Coronary artery (tissue), 2 donors: ENCODE measurements at regions not wholly inside any gene's neighbourhood (a gene's known extent, or its start where the extent isn't known, plus 50 kb on each side); places are given as distances from the start of the nearest gene placed in this dataset.
"Not testable (repeated sequence)": the region's sequence is repeated elsewhere in the genome, so short reads cannot be mapped to it uniquely, and the experiment has no call there.

ENCODE experiments used
- DNase-seq: peaks from one replicate; pipeline ENCODE4 v3.0.0-alpha.2; 2017; ENCODE audit warnings: low spot score
- H3K27ac ChIP-seq, 2 donors: fragments of 200-600 bp; sonication (generic); one replicate each; pipeline ENCODE4 v1.5.1; 2016 to 2019
- H3K4me3 ChIP-seq: fragments of 200-600 bp; sonication (generic); 2 replicates; pipeline ENCODE4 v1.5.1; 2016; ENCODE audit warnings: mild to moderate bottlenecking, moderate library complexity
- TF ChIP-seq, protein P1 (sequence below): fragments of 200-600 bp; sonication (generic); IDR thresholded peaks from one replicate; pipeline ENCODE4 v1.5.1; 2019; ENCODE audit warnings: antibody characterized with exemption

- DNase-seq, H3K4me3 ChIP-seq, H3K27ac ChIP-seq: not testable (repeated sequence)
Observed at GRCh38 chr7:135872861-135873260, 104.3 kb downstream of the MTPN start.

- Histone ChIP-seq H3K27ac (no peak overlapping the region), H3K4me3 (no peak overlapping the region)
- TF ChIP-seq, protein P1, sequence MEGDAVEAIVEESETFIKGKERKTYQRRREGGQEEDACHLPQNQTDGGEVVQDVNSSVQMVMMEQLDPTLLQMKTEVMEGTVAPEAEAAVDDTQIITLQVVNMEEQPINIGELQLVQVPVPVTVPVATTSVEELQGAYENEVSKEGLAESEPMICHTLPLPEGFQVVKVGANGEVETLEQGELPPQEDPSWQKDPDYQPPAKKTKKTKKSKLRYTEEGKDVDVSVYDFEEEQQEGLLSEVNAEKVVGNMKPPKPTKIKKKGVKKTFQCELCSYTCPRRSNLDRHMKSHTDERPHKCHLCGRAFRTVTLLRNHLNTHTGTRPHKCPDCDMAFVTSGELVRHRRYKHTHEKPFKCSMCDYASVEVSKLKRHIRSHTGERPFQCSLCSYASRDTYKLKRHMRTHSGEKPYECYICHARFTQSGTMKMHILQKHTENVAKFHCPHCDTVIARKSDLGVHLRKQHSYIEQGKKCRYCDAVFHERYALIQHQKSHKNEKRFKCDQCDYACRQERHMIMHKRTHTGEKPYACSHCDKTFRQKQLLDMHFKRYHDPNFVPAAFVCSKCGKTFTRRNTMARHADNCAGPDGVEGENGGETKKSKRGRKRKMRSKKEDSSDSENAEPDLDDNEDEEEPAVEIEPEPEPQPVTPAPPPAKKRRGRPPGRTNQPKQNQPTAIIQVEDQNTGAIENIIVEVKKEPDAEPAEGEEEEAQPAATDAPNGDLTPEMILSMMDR = no peak
- no peak for DNase-seq
Observed at GRCh38 chr7:135862586-135863340, 114.2 kb upstream of the FAM180A start.

- TF ChIP-seq, protein P1 = no peak
- no peak overlapping the region for H3K4me3 ChIP-seq
- no peak overlapping the region for H3K27ac ChIP-seq
- no peak for DNase-seq
Observed at GRCh38 chr7:135859538-135859937, 110.9 kb upstream of the FAM180A start.

DNA sequence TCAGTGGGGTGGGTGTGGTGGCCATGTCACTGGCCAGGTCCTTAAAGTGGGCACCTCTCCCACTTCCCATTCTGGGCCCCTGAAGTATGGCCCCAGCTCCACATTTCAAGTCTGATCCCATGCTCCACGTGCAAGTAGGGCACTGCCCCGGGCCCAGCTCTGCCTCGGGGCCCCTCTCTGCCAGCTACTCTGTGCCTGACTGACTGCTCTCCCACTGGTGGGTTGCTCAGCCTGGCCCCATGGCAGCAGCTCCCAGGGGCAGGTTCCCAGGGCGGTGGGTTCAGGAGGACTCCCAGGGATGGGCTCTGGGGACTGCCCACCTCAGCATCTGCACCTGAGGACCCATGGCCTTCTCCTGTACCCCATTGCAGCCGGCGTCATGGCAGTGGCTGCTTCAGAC is 110.2 kb upstream of the FAM180A start:
- DNase-seq = no peak
- H3K27ac ChIP-seq = no peak overlapping the region
- TF ChIP-seq, protein P1 = no peak

DNA sequence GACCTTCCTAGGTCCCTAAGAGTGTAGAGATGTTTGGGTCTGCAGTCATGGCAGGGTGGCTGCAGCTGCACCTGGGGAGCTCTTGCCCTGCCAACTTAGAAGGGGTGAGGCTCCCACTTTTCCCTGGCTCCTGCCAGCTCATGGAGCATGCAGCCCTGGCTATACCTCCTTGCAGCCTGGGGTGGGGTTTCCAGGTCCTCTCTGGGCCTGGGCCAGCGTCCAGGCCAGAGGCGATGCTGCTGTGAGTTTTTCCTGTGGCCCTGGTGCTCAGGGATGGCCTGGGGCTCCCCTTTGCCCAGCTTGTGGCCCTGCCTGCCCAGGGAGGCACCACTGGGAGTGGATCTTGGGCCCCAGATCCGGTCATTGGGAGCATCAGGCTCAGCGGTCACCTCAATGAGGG is 109.8 kb upstream of the FAM180A start:
- no peak overlapping the region for H3K4me3 ChIP-seq
- H3K27ac ChIP-seq = no peak overlapping the region
- DNase-seq = no peak
- TF ChIP-seq, protein P1 = no peak

More for the DNA sequence above, 110.2 kb upstream of the FAM180A start:
- H3K4me3 ChIP-seq = no peak overlapping the region

DNA sequence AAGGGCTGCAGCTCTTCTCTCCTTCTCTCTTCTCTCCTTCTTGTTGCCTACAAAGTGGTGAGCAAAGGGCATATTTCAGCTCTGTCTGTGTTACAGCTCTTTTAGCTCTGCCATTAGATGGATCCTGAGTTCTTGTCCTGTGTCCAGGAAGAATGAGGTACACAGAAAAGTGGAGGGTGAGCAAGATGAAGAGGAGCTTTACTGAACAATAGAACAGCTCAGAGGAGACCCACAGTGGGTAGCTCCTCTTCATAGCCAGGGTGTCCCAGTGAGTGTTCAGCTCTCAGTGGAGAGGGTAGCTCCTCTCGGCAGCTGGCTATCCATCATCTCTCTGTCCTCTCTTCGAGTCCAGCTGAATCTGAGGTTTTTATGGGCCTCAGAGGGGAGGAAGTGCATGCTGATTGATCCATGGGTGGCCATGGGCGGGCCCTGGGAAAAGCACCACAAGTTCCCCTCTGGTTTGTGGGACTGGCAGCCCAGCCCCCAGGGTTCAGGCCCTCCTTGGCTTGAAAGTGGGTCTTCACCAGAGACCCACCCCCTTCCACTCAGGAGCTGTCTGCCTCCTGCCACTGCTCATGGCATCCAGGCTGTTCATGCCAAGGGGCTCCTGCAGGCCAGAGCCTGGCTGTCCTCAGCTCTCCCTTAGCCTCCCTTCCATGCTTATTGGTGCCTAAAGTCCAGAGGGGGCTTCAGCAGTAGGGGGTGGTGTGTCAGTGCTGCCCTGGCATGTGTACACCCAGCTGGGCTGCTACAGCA is 109.1 kb upstream of the FAM180A start:
- Histone ChIP-seq H3K27ac (no peak overlapping the region), H3K4me3 (no peak overlapping the region)
- TF ChIP-seq, protein P1 = no peak
- DNase-seq = no peak

GRCh38 chr7:135856356-135857144 is 107.9 kb upstream of the FAM180A start:
- TF ChIP-seq, protein P1 = no peak
- no peak overlapping the region for H3K4me3 ChIP-seq
- no peak for DNase-seq
- no peak overlapping the region for H3K27ac ChIP-seq
